HPDE6-E6E7 (cell line): ENCODE measurements at regions not wholly inside any gene's neighbourhood (a gene's known extent, or its start where the extent isn't known, plus 50 kb on each side); places are given as distances from the start of the nearest gene placed in this dataset.

Experiments used
- DNase-seq: peaks from one replicate; pipeline ENCODE4 v3.0.0; 2011; ENCODE audit warnings: missing footprints; ENCODE audit errors: extremely low spot score

GRCh38 chr19:27657271-27658051, 1555.5 kb downstream of the UQCRFS1 start:
- DNase-seq: no peak

- DNase-seq: no peak
Observed at GRCh38 chr19:27654266-27654990, 1558.5 kb downstream of the UQCRFS1 start.

- DNase-seq: no peak
Observed at GRCh38 chr19:27652796-27653195, 1560.2 kb downstream of the UQCRFS1 start.

- no peak for DNase-seq
Observed at GRCh38 chr19:27652281-27652680, 1560.7 kb downstream of the UQCRFS1 start.

GRCh38 chr19:27647423-27647822, 1565.5 kb downstream of the UQCRFS1 start:
- no peak for DNase-seq

GRCh38 chr19:27635401-27635800, 1577.5 kb downstream of the UQCRFS1 start:
- no peak for DNase-seq

- DNase-seq: no peak
Observed at GRCh38 chr19:27618006-27618405, 1594.9 kb downstream of the UQCRFS1 start.

GRCh38 chr19:27580906-27581305, 1632.0 kb downstream of the UQCRFS1 start:
- DNase-seq: no peak
